Middle frontal gyrus (tissue), 1 donor: ENCODE measurements at regions not wholly inside any gene's neighbourhood (a gene's known extent, or its start where the extent isn't known, plus 50 kb on each side); places are given as distances from the start of the nearest gene placed in this dataset.
"Not testable (repeated sequence)": the region's sequence is repeated elsewhere in the genome, so short reads cannot be mapped to it uniquely, and the experiment has no call there.

ENCODE experiments used
- DNase-seq: peaks from one replicate; pipeline ENCODE4 v3.0.0-alpha.2; 2015; ENCODE audit warnings: low spot score; ENCODE audit errors: extremely low spot score

- not testable (repeated sequence) for DNase-seq
Measured at GRCh38 chr4:49153011-49153410, 166.9 kb downstream of the CWH43 start.

GRCh38 chr4:49154308-49155103 is 168.4 kb downstream of the CWH43 start:
- peak; percentile 47 for DNase-seq

- DNase-seq = not testable (repeated sequence)
Measured at GRCh38 chr4:49155270-49155669, 169.2 kb downstream of the CWH43 start.

- not testable (repeated sequence) for DNase-seq
Measured at GRCh38 chr4:49156309-49156708, 170.2 kb downstream of the CWH43 start.

GRCh38 chr4:49157630-49158029 is 171.6 kb downstream of the CWH43 start:
- not testable (repeated sequence) for DNase-seq

- not testable (repeated sequence) for DNase-seq
Measured at GRCh38 chr4:49161111-49161541, 175.1 kb downstream of the CWH43 start.

- not testable (repeated sequence) for DNase-seq
Measured at GRCh38 chr4:49164916-49165315, 178.8 kb downstream of the CWH43 start.

GRCh38 chr4:49177847-49178246 is 191.8 kb downstream of the CWH43 start:
- not testable (repeated sequence) for DNase-seq

GRCh38 chr4:49181088-49181487 is 195.0 kb downstream of the CWH43 start:
- DNase-seq = not testable (repeated sequence)

- DNase-seq = not testable (repeated sequence)
Measured at GRCh38 chr4:49211396-49212194, 225.5 kb downstream of the CWH43 start.

GRCh38 chr4:49213250-49213649 is 227.2 kb downstream of the CWH43 start:
- not testable (repeated sequence) for DNase-seq

- not testable (repeated sequence) for DNase-seq
Measured at GRCh38 chr4:49213750-49214149, 227.7 kb downstream of the CWH43 start.

GRCh38 chr4:49214453-49215081 is 228.5 kb downstream of the CWH43 start:
- DNase-seq = not testable (repeated sequence)

GRCh38 chr4:49215082-49215479 is 229.0 kb downstream of the CWH43 start:
- DNase-seq = not testable (repeated sequence)

GRCh38 chr4:49216606-49217005 is 230.5 kb downstream of the CWH43 start:
- not testable (repeated sequence) for DNase-seq

- DNase-seq = no peak
Measured at GRCh38 chr4:49217492-49217891, 231.4 kb downstream of the CWH43 start.

GRCh38 chr4:49218094-49218493 is 232.0 kb downstream of the CWH43 start:
- DNase-seq = not testable (repeated sequence)

- DNase-seq = not testable (repeated sequence)
Measured at GRCh38 chr4:49218931-49219330, 232.9 kb downstream of the CWH43 start.

GRCh38 chr4:49219489-49220225 is 233.6 kb downstream of the CWH43 start:
- DNase-seq = not testable (repeated sequence)

GRCh38 chr4:49221209-49221608 is 235.1 kb downstream of the CWH43 start:
- DNase-seq = no peak

GRCh38 chr4:49222810-49223209 is 236.7 kb downstream of the CWH43 start:
- DNase-seq = not testable (repeated sequence)
